Stimulated activated CD4-positive, alpha-beta T cell treated with anti-CD3 and anti-CD28 coated beads, Interleukin-12 subunit alpha, Interleukin-12 subunit beta, amount 100 ng/mL, for 48 hours (primary cell): ENCODE measurements at regions not wholly inside any gene's neighbourhood (a gene's known extent, or its start where the extent isn't known, plus 50 kb on each side); places are given as distances from the start of the nearest gene placed in this dataset.
"Not testable (repeated sequence)": the region's sequence is repeated elsewhere in the genome, so short reads cannot be mapped to it uniquely, and the experiment has no call there.

Experiments
- DNase-seq, 3 donors: peaks; one replicate each; pipeline ENCODE4 v3.0.0-alpha.2; 2020; ENCODE audit warnings: low read depth in 2 of 3, low spot score in 1 of 3

DNA sequence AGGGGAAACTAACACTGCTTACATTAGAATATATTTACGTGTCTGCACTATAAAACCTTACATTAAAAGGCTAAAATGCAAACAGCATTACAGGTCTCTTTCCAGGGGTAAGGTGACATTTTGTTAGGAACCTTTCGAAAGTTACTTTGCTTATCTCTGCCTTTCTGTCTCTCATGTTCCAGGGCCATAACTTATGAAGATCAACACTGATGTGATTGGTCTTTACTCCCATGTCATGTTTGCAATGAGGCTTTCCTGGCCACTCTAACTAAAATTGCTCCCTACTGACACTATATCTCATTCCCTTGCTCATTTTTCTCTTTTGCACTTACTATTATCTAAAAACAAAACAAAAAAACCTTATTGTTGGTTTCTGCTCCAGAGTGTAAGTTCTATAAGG is 119.0 kb downstream of the JRKL start:
- DNase-seq = no peak

DNA sequence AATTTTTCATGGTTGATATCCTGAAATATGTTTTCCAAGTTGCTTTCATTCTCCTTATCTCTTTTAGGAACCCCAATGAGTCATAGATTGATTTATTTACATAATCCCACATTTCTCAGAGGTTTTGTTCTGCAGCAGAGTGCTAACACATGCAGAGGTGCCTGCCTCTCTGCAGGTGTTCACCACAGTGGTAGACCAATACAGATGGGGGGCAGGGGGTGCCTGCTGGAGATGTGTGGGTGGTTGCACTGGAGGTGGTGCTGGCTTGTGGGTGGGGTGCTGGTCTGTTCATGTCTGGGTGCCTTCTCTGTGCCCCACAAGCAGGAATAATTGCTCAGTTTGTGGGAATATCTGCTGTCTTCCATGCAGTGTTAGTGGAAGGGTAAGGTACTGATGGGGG is 131.1 kb downstream of the JRKL start:
- no peak for DNase-seq

DNA sequence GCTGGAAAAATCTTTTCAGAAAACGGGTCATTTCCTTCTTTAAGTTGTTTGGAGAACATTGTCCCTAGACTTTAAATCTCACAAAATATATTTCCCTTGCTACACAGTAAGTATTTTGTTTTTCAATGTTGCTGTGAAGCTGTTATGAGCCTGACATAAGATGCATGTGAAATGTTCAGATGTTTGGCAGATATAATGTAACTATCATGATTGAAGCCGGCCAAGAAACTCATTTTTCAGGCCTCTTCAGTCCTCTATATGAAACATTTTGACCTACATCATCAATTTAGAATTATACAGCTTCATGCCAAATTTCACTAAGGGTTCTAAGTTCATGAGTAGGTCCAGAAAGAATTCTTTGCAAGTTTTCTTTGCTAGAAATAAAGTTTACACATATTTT is 133.8 kb downstream of the JRKL start:
- no peak for DNase-seq

DNA sequence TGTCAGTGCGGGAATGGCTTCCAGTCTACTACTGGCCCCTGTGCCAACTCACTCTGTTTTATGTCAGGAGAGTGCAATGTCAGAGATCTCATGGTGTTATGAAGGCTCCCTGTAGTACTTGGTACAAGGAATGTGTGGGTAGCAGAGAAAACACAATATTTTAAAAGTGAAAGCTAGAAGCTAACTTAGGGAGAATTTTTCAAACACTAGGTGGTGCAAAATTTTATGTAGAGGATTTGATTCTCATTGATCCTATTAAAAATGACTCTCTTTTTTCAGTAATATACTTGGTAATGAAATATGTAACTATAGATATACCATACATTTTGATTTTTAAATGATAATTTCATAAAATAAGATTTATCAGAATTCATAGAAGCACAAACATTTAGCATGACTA is 134.7 kb downstream of the JRKL start:
- DNase-seq = no peak

DNA sequence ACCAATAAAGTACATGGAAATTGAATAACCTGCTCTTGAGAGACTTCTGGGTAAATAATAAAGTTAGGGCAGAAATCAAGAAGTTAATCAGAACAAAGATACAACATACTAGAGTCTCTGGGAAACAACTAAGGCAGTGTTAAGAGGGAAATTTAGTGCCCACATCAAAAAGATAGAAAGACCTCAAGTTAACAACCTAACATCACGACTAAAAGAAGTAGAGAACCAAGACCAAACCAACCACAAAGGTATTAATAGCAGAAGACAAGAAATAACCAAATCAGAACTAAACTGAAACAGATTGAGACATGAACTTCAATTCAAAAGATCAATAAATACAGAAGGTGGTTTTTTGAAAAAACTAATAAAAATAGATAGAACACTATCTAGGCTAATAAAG is 140.7 kb downstream of the JRKL start:
- no peak for DNase-seq

DNA sequence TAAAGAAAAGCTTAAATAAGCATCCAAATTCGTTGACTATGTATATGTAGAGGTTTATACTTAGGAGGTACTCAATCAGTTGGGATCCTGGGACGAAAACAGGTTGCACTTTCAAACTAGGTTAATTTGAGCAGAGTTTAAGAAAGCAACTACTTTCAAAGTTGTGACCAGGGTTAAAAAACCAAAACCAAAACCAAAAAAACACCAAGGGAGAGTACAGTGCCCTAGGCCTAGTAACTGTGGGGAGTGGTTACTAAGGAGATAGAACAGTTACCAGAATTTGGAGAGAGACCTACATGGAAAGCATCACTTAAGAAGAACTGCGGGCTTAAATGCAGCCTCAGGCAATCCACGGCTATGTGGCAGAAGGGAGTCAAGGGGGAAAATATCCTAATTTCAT is 148.3 kb downstream of the JRKL start:
- DNase-seq = no peak

DNA sequence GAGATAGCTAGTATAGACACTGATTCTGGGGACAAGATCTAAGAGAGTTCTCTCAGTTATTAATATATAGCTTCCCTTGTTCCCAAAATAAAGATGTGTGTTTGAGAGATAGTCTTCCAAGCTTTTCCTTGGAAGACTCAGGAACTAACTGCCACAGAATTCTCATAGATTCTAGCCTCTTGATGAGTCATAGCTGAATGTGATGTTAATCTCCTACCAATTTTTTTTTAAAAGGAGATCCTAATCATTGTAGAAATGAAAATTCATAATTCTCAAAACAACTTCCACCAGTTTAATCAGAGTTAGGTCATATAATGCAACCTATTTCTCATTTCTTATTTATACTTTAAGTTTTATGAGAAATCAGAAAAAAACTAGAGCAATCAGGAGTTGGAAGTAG is 148.8 kb downstream of the JRKL start:
- DNase-seq = no peak

DNA sequence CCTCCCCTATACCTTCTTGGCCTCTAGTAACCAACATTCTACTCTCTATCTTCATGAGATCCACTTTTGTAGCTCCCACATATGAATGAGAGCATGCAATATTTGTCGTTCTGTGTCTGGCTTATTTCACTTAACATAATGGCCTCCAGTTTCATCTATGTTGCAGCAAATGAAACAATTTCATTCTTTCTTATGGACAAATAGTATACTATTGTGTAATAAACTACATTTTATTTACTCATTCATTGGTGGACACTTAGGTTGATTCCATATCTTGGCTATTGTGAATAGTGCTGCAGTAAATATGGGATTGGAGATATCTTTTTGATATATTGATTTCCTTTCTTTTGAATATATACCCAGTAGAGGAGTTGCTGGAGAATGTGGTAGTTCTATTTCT is 151.1 kb downstream of the JRKL start:
- DNase-seq = no peak

DNA sequence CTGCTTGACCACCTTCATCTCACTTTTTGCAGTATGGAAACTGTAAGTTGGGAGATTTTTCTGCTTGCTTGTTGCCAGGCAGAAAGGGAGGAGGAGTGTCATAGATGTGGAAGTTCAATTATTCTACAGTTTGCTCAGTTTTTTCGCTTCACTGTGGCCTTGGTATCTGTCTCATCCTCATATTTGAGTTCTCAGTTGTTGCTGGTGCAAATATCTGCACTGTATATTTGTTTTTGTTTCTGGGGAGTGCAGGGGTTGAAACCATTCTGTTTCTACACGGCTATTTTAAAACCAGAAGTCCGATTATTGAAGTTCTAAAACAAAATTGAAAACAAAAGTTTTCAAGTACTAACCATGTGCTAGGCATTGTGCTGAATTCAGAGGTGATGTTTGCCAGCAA is 153.4 kb downstream of the JRKL start:
- no peak for DNase-seq

DNA sequence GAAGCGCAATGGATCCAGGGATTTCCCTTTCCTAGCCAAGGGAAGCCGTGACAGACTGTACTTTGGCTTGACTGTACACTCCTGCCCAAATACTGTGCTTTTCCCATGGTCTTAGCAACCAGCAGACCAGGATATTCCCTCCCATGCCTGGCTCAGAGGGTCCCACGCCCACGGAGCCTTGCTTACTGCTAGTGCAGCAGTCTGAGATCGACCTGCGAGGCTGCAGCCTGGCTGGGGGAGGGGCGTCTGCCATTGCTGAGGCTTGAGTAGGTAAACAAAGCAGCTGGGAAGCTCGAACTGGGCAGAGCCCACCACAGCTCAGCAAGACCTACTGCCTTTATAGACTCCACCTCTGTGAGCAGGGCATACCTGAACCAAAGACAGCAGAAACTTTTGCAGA is 155.4 kb downstream of the JRKL start:
- not testable (repeated sequence) for DNase-seq

DNA sequence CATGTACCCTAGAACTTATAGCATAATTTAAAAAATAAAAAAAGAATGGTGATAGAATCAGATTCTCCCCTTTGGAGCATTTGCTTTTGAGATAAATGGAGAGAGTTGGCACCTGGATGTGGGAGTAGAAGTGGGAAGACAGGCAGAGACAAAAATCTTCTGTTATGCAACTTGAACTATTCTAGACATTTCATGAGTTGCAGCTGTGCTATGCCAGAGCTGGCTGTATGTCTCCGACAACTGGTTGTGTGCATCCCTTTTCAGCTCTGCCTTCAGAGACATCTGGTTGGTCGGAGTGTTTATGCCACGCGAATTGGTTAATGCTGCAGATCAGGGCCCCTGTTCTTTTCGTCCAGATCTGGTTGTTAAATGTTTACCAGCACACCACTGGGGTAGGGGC is 161.3 kb downstream of the JRKL start:
- DNase-seq = no peak

DNA sequence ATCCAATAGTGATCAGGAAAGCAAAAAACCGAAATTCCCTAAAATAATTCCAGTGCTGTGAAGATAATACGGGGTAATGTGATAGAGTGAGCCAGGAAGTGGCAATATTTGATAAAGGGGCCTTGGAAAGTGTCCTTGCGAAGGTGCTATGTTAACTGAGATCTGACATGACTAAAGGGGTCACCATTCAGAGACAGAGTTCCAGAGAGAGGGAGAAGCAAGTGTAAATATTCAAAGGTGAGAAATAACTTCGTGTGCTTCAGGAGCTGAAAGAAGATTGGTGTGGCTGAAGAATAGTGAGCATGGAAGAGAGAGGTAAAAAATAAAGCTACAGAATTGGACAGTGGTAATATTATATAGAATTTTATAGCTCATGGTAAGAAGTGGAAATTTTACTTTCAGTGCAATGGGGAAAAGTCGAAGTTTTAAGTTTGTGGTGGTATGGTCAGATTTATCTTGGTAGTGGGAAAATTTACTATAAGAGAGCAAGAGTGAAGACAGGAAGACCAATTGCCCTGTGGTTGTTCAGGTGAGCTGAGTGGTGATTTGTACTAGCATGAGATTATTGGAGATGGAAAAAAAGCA is 164.5 kb downstream of the JRKL start:
- DNase-seq = no peak

DNA sequence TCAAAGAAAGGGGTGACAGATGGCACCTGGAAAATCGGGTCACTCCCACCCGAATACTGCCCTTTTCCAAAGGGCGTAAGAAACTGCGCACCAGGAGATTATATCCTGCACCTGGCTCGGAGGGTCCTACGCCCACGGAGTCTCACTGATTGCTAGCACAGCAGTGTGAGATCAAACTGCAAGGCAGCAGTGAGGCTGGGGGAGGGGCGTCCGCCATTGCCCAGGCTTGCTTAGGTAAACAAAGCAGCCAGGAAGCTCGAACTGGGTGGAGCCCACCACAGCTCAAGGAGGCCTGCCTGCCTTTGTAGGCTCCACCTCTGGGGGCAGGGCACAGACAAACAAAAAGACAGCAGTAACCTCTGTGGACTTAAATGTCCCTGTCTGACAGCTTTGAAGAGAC is 166.0 kb downstream of the JRKL start:
- not testable (repeated sequence) for DNase-seq

DNA sequence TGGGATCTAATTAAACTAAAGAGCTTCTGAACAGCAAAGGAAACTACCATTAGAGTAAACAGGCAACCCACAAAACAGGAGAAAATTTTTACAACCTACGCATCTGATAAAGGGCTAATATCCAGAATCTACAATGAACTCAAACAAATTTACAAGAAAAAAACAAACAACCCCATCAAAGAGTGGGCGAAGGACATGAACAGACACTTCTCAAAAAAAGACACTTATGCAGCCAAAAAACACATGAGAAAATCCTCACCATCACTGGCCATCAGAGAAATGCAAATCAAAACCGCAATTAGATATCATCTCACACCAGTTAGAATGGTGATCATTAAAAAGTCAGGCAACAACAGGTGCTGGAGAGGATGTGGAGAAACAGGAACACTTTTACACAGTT is 170.9 kb downstream of the JRKL start:
- DNase-seq = not testable (repeated sequence)

DNA sequence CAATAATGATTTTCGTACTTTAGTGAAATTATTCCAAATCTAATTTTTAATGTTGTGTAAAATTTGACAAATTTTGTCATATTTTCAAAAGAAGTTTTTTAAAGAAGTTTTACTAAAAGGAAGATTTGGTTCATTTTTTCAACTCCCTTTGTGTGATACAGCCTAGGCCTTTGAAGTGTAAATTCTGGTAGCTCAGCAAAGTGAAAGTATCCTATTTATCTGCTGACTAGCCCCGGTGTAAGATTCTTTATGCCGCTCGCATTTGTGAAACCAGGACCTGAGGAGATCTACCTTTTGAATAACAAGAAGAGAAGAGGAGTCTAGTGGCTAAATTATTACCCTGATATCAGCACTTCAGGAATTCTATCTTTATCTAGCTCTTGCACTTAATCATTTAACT is 177.4 kb downstream of the JRKL start:
- no peak for DNase-seq

DNA sequence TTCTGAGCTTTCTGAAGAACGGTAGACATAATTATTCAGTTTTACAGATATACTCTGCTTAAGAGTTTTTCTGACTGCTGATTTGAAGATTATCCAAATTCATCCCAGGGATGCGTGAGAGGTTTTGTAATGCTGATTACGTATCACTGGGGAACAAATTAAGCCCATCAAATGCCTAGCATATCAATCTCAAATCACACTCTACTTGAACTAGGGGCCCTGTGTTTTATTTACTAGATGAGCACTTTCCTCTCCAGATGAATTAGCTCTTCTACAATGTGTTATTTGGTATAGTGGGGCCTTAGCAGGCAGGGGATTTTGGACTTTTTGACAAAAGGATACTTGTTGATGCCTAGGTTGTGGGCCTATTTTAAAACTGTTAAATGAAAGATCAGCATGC is 177.9 kb downstream of the JRKL start:
- no peak for DNase-seq

DNA sequence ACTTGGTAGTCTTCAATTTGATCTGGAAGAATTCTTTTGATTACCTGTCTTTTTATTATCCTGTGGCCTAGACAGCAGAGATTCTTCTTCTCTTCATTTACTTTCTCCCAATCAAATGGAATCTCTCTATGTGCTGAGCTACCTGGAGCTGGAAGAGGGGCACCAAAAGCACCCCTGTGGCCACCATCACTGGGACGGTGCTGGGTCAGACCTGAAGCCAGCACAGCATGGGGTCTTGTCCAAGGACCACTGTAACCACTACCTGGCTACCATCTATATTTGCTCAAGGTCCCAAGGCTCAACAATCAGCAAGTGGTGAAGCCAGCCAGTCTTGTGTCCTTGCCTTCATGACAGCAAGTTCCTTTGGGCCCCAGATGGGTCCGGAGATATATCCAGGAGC is 186.6 kb downstream of the JRKL start:
- DNase-seq = no peak

DNA sequence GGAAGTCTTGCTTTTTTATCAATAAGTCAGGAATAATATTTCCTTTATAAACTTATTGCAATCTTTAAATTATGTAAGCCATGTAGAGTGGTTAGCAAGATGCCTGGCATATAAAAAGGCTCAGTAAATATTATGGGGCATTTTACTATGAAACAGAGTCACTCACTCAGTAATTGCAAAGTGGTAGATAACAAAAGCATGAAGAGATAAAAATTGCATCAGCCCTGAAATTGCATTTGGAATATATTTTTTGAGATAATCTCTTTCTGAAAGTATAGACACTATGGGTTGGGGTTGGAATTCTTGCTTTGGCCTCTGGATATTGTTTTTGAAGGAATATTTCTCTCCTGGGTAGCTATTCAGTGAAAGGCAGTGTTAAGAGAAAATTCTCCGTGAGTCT is 188.6 kb downstream of the JRKL start:
- no peak for DNase-seq

DNA sequence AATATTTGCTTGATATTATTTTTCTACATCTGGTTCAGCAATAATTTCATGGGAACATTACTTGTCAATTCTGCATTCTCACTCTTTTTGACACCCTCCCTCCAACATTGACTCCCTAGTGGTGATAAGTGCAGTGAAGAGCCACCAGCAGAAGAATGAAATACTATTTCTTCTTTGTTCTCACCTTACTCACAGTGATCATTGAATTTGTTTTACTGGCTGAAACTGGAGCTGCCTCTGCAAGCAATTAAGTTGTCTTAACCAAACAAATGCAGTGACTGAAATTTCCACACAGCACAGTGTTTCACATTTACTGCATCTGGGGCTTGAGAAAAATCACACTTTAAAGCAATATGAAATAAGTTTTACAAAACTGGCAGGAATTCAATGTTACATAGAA is 189.8 kb downstream of the JRKL start:
- DNase-seq = no peak

DNA sequence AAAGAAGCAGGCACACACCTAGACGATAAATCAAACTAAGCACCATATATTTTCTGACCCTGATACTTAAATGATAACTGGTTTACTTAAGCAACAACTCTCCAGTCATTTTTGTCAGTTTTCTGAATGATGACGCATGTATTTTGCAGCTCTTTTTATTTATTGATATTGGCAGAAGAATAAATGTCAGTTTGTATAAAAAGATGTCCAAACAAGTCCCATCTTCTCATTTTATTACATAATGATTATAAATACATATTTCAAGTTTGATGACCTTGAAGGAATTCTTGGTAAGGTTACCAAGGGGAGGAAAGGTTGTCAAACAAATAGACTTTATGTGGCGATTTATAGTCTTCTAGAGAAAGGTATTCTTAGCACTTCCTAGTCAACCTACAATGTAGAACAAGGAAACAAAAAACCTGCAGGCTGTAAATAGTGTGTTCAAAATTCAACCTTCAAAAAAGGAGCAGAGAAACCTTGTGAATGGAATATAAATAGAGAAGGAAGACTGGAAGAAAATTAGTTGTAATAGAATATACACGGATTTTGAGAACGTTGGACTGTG is 190.7 kb downstream of the JRKL start:
- no peak for DNase-seq

DNA sequence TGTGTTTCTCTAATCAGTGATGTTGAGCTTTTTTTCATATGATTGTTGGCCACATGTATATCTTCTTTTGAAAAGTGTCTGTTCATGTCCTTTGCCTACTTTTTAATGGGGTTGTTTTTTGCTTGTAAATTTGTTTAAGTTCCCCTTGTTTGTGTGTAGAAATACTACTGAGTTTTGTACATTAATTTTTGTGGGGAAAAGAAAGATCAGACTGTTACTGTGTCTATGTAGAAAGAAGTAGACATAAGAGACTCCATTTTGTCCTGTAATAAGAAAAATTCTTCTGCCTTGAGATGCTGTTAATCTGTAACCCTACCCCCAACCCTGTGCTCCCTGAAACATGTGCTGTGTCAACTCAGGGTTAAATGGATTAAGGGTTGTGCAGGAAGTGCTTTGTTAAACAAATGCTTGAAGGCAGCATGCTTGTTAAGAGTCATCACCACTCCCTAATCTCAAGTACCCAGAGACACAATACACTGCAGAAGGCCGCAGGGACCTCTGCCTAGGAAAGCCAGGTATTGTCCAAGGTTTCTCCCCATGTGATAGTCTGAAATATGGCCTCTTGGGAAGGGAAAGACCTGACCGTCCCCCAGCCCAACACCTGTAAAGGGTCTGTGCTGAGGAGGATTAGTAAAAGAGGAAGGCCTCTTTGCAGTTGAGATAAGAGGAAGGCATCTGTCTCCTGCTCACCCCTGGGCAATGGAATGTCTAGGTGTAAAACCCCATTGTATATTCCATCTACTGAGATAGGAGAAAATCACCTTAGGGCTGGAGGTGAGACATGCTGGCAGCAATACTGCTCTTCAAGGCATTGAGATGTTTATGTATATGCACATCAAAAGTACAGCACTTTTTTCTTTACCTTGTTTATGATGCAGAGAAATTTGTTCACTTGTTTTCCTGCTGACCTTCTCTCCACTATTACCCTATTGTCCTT is 196.4 kb downstream of the JRKL start:
- DNase-seq = not testable (repeated sequence)

DNA sequence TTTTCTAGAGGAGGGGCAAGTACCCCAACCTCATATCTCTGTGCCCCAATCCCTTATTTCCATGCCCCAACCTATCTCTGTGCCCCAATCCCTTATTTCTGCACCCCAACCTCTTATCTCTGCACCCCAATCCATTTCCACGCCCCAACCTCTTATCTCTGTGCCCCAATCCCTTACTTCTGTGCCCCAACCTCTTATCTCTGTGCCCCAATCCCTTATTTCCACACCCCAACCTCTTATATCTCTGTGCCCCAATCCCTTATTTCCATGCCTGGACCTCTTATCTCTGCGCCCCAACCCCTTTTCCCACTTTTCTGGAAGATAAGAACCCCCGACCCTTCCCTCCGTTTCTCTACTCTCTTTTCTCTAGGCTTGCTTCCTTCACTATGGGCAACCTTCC is 199.0 kb downstream of the JRKL start:
- DNase-seq = not testable (repeated sequence)

DNA sequence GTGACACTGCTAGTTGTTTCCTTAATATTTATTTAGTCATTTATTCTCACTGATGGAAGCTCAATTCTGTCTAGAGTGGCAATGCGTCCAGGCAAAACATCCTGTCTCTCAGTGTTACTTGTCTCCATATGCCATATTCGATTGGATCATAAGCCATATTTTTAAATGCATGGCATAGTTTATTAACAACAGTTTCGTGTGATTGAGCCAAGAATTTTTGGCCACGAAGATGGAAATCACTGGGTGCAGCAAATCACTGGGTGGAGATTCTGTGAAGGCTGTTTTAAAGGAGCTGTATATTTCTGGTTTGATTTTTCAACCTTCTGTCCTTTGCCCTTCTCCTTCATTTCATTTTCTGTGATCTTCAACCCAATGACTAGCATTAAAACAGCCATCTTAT is 205.2 kb downstream of the JRKL start:
- no peak for DNase-seq
